ENCODE measurements at regions not wholly inside any gene's neighbourhood (a gene's known extent, or its start where the extent isn't known, plus 50 kb on each side); places are given as distances from the start of the nearest gene placed in this dataset.

GRCh38 chr10:107317592-107317991 is 153.1 kb upstream of the SORCS1 start:
- no peak for TF ChIP-seq EZH2 (IDR thresholded peaks at IDR 0.05)
- TF ChIP-seq POLR2AphosphoS5 (IDR thresholded peaks at IDR 0.05; ENCODE audit: borderline replicate concordance, low read depth, low read length): no peak
- no peak for TF ChIP-seq FOXP2 (optimal IDR thresholded peaks at IDR 0.05; ENCODE audit: control extremely low read depth, extremely low read length, insufficient read depth)

Measured in SK-N-MC (cell line).